Endothelial cell of umbilical vein (primary cell): ENCODE measurements at regions not wholly inside any gene's neighbourhood (a gene's known extent, or its start where the extent isn't known, plus 50 kb on each side); places are given as distances from the start of the nearest gene placed in this dataset.

Experiments used
- BruUV-seq: library from RNA; stranded (reverse); fragments of 400-500 nt; replicated peaks from 2 replicates; lab custom pipeline; 2021; lab: Mats Ljungman, UMichigan
- CTCF ChIA-PET: fragments of 300-600, 350-600 bp; sonication (Branson Sonifier 250); formaldehyde crosslinking; loops from one replicate; lab custom pipeline; 2021; ENCODE audit warnings: antibody characterized with exemption, inconsistent platforms; lab: Charles Lee
- POLR2A ChIA-PET: fragments of 300-600, 350-600 bp; sonication (Branson Sonifier 250); formaldehyde crosslinking; loops from one replicate; lab custom pipeline; 2021; ENCODE audit warnings: antibody characterized with exemption, inconsistent platforms; lab: Charles Lee
- DNase-seq: peaks from one replicate; pipeline ENCODE4 v3.0.0-alpha.2; 2011; ENCODE audit warnings: low read depth, low spot score
- FAIRE-seq: peaks from 2 replicates; lab custom pipeline; 2011; peaks lifted over from hg19 to GRCh38; lab: Jason Lieb, UNC
- H2AFZ ChIP-seq: 2 replicates; pipeline ENCODE4 v1.6.0; 2012; ENCODE audit warnings: low read depth, low read length, control low read depth, inconsistent platforms
- H3K27ac ChIP-seq: 2 replicates; pipeline ENCODE4 v1.5.1; 2011; ENCODE audit warnings: low read depth, mild to moderate bottlenecking, control low read depth, low read length, moderate library complexity; ENCODE audit not compliant: insufficient read depth
- H3K27me3 ChIP-seq, 2 experiments: 2 replicates each; pipeline versions ENCODE4 v1.6.0 to v1.6.1; 2011; ENCODE audit warnings: low read length in 2 of 2, mixed read lengths in 1 of 2; ENCODE audit not compliant: control insufficient read depth in 2 of 2, insufficient read depth in 2 of 2
- H3K36me3 ChIP-seq, 2 experiments: 2 replicates in 1 of 2; 3 replicates in 1 of 2; pipeline ENCODE4 v1.5.1; 2011; ENCODE audit warnings: low read length in 2 of 2, mild to moderate bottlenecking in 1 of 2, moderate library complexity in 1 of 2; ENCODE audit not compliant: control insufficient read depth in 2 of 2, insufficient read depth in 2 of 2; ENCODE audit errors: extremely low read depth in 1 of 2
- H3K4me1 ChIP-seq: 3 replicates; pipeline ENCODE4 v1.5.1; 2011; ENCODE audit warnings: mild to moderate bottlenecking, low read length; ENCODE audit not compliant: control insufficient read depth, insufficient read depth; ENCODE audit errors: extremely low read depth
- H3K4me2 ChIP-seq: 2 replicates; pipeline ENCODE4 v1.6.1; 2011; ENCODE audit warnings: low read length, control low read depth, mixed read lengths; ENCODE audit not compliant: insufficient read depth
- H3K4me3 ChIP-seq, 3 experiments: fragments of 200-600 bp in 1 of 3; sonication (generic), shearing (Covaris generic) in 1 of 3; replicated peaks in 1 of 3; 2 replicates each; pipeline ENCODE4 v1.5.1; 2011 to 2016; ENCODE audit warnings: control low read depth in 3 of 3, low read length in 3 of 3, mild to moderate bottlenecking in 2 of 3, inconsistent platforms in 1 of 3, low read depth in 1 of 3, moderate library complexity in 1 of 3; ENCODE audit not compliant: insufficient read depth in 1 of 3
- H3K79me2 ChIP-seq: 2 replicates; pipeline ENCODE4 v1.6.0; 2012; ENCODE audit warnings: low read length, inconsistent platforms; ENCODE audit not compliant: control insufficient read depth, insufficient read depth
- H3K9ac ChIP-seq: replicated peaks from 2 replicates; pipeline ENCODE3; 2011; ENCODE audit warnings: low read length, control low read depth; ENCODE audit not compliant: insufficient read depth; ENCODE audit errors: extremely low read depth
- H3K9me1 ChIP-seq: replicated peaks from 3 replicates; pipeline ENCODE4 v1.6.0; 2011; ENCODE audit warnings: mild to moderate bottlenecking, low read length; ENCODE audit not compliant: control insufficient read depth, insufficient read depth; ENCODE audit errors: extremely low read depth
- H3K9me3 ChIP-seq: replicated peaks from 2 replicates; pipeline ENCODE4 v1.5.1; 2012; ENCODE audit warnings: low read length, inconsistent platforms; ENCODE audit not compliant: control insufficient read depth, insufficient read depth
- H4K20me1 ChIP-seq: replicated peaks from 2 replicates; pipeline ENCODE3; 2011; ENCODE audit warnings: mild to moderate bottlenecking, low read length; ENCODE audit not compliant: control insufficient read depth, insufficient read depth; ENCODE audit errors: extremely low read depth
- EZH2 ChIP-seq: IDR thresholded peaks from 2 replicates; pipeline ENCODE4 v1.6.1; 2012; ENCODE audit warnings: borderline replicate concordance, low read depth, mild to moderate bottlenecking, moderate library complexity, low read length, inconsistent platforms; ENCODE audit not compliant: severe bottlenecking
- FOS ChIP-seq: IDR thresholded peaks from 2 replicates; pipeline ENCODE4 v1.6.1; 2011; ENCODE audit warnings: mild to moderate bottlenecking, low read length, moderate library complexity, borderline replicate concordance; ENCODE audit not compliant: insufficient read depth
- GATA2 ChIP-seq: IDR thresholded peaks from 2 replicates; pipeline ENCODE4 v1.7.0; 2011; ENCODE audit warnings: low read depth, mild to moderate bottlenecking, moderate library complexity, mixed read lengths, low read length; ENCODE audit not compliant: insufficient read length, insufficient read depth
- JUN ChIP-seq: IDR thresholded peaks from 2 replicates; pipeline ENCODE4 v1.6.1; 2011; ENCODE audit warnings: borderline replicate concordance, low read depth; ENCODE audit not compliant: insufficient read length, insufficient read depth
- MYC ChIP-seq: IDR thresholded peaks from one replicate; pipeline ENCODE4 v1.6.1; 2011; ENCODE audit warnings: mild to moderate bottlenecking, low read depth, low read length
- POLR2A ChIP-seq: IDR thresholded peaks from 2 replicates; pipeline ENCODE4 v1.6.1; 2012; ENCODE audit warnings: low read depth, mild to moderate bottlenecking, control low read depth, low read length
- POLR2AphosphoS5 ChIP-seq: IDR thresholded peaks from 2 replicates; pipeline ENCODE4 v1.6.1; 2012; ENCODE audit warnings: low read depth, mild to moderate bottlenecking, control low read depth, low read length, moderate library complexity; ENCODE audit not compliant: insufficient read depth
- dilution Hi-C: fragments of 300-500 bp; cut with MboI; formaldehyde crosslinking; loops from one replicate; pipeline ENCODE4 v1.15.0; 2019; ENCODE audit warnings: low sequenced_read_pairs; ENCODE audit not compliant: extremely low pct_ligation_motif_present
- intact Hi-C: fragments of 100-400 bp; cut with micrococcal nuclease; formaldehyde crosslinking; loops from one replicate; pipeline ENCODE4 v1.10.0; 2022
- TF ChIP-seq, protein P1 (sequence below), 2 donors: IDR thresholded peaks; 1 replicate in 1 of 2; 2 replicates in 1 of 2; pipeline ENCODE4 v1.5.1; 2011; ENCODE audit warnings: low read length in 2 of 2, mild to moderate bottlenecking in 2 of 2, moderate library complexity in 2 of 2, control low read depth in 1 of 2, inconsistent platforms in 1 of 2, low read depth in 1 of 2; ENCODE audit not compliant: insufficient read depth in 1 of 2; ENCODE audit errors: extremely low read depth in 1 of 2
- TF ChIP-seq, protein P2 (sequence below): IDR thresholded peaks from 2 replicates; pipeline ENCODE4 v1.6.1; 2011; ENCODE audit not compliant: insufficient read depth, insufficient read length

- no peak overlapping the region for H3K9ac ChIP-seq
- H3K36me3 ChIP-seq, result no peaks in the 10 kb centered on the region
- intact Hi-C loops, result loop anchor here (2.0 kb wide), 1 partner anchor 88 kb away; the partner anchor contains the start of gene WLS
- TF ChIP-seq GATA2, result no peak
- TF ChIP-seq MYC, result no peak
- TF ChIP-seq JUN, result no peak
- TF ChIP-seq EZH2, result no peak
- TF ChIP-seq, protein P1, sequence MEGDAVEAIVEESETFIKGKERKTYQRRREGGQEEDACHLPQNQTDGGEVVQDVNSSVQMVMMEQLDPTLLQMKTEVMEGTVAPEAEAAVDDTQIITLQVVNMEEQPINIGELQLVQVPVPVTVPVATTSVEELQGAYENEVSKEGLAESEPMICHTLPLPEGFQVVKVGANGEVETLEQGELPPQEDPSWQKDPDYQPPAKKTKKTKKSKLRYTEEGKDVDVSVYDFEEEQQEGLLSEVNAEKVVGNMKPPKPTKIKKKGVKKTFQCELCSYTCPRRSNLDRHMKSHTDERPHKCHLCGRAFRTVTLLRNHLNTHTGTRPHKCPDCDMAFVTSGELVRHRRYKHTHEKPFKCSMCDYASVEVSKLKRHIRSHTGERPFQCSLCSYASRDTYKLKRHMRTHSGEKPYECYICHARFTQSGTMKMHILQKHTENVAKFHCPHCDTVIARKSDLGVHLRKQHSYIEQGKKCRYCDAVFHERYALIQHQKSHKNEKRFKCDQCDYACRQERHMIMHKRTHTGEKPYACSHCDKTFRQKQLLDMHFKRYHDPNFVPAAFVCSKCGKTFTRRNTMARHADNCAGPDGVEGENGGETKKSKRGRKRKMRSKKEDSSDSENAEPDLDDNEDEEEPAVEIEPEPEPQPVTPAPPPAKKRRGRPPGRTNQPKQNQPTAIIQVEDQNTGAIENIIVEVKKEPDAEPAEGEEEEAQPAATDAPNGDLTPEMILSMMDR (IDR thresholded peaks at IDR 0.05; ENCODE audit: extremely low read depth in 1 of 2, insufficient read depth in 1 of 2, low read depth in 1 of 2, low read length in 2 of 2), result no peak
- TF ChIP-seq FOS, result no peak
- TF ChIP-seq, protein P2, sequence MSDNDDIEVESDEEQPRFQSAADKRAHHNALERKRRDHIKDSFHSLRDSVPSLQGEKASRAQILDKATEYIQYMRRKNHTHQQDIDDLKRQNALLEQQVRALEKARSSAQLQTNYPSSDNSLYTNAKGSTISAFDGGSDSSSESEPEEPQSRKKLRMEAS, result no peak
- no peak for TF ChIP-seq POLR2A
- TF ChIP-seq POLR2AphosphoS5, result no peak
- H3K4me2 ChIP-seq, result no peak overlapping the region
- FAIRE-seq (no peak), DNase-seq (no peak)
- no peak overlapping the region for H2AFZ ChIP-seq
- BruUV-seq, result no TSS peak
- POLR2A ChIA-PET, result no interaction called here
- no peaks in the 10 kb centered on the region for H3K9me1 ChIP-seq
- no peaks in the 10 kb centered on the region for H4K20me1 ChIP-seq
- H3K79me2 ChIP-seq, result no peaks in the 10 kb centered on the region
- no peak overlapping the region for H3K4me3 ChIP-seq
- no peaks in the 10 kb centered on the region for H3K4me1 ChIP-seq
- no peak overlapping the region for H3K27ac ChIP-seq
- no peaks in the 10 kb centered on the region for H3K27me3 ChIP-seq
- dilution Hi-C loops, result no loop called here
- CTCF ChIA-PET, result interaction anchor here (0.7 to 7.5 kb wide), 15 partner anchors 10 to 470 kb away, joined by 3 to 267 read pairs (median 8); partner anchors contain the start of gene WLS
- H3K9me3 ChIP-seq, result no peaks in the 10 kb centered on the region
These were observed 88.0 kb upstream of the WLS start for GRCh38 chr1:68320349-68320748.
